Keratinocyte (primary cell): ENCODE measurements at regions not wholly inside any gene's neighbourhood (a gene's known extent, or its start where the extent isn't known, plus 50 kb on each side); places are given as distances from the start of the nearest gene placed in this dataset.

Source experiments
- DNase-seq: peaks from one replicate; pipeline ENCODE4 v3.0.0-alpha.2; 2011; ENCODE audit warnings: low read depth, missing footprints, low spot score
- FAIRE-seq: peaks from 2 replicates; lab custom pipeline; 2011; peaks lifted over from hg19 to GRCh38; lab: Jason Lieb, UNC
- H2AFZ ChIP-seq: 2 replicates; pipeline ENCODE4 v1.6.0; 2012; ENCODE audit warnings: low read length, control low read depth, inconsistent platforms; ENCODE audit not compliant: control insufficient read depth
- H3K27ac ChIP-seq: 2 replicates; pipeline ENCODE4 v1.5.1; 2011; ENCODE audit warnings: low read length; ENCODE audit not compliant: control insufficient read depth, insufficient read depth
- H3K27me3 ChIP-seq: 3 replicates; pipeline ENCODE4 v1.6.0; 2011; ENCODE audit warnings: low read length; ENCODE audit not compliant: control insufficient read depth, insufficient read depth; ENCODE audit errors: extremely low read depth
- H3K36me3 ChIP-seq, 2 experiments: 2 replicates in 1 of 2; 3 replicates in 1 of 2; pipeline ENCODE4 v1.5.1; 2011; ENCODE audit warnings: low read length in 2 of 2, mild to moderate bottlenecking in 1 of 2; ENCODE audit not compliant: control insufficient read depth in 2 of 2, insufficient read depth in 2 of 2; ENCODE audit errors: extremely low read depth in 1 of 2
- H3K4me1 ChIP-seq: 3 replicates; pipeline ENCODE4 v1.5.1; 2011; ENCODE audit warnings: low read length; ENCODE audit not compliant: control insufficient read depth, insufficient read depth; ENCODE audit errors: extremely low read depth
- H3K4me2 ChIP-seq: 3 replicates; pipeline ENCODE4 v1.6.0; 2011; ENCODE audit warnings: low read depth, low read length; ENCODE audit not compliant: control insufficient read depth, insufficient read depth; ENCODE audit errors: extremely low read depth
- H3K4me3 ChIP-seq, 3 experiments: fragments of 200-600 bp in 1 of 3; sonication (generic) in 1 of 3; 2 replicates in 2 of 3; 3 replicates in 1 of 3; pipeline ENCODE4 v1.5.1; 2011 to 2016; ENCODE audit warnings: low read length in 3 of 3, mild to moderate bottlenecking in 3 of 3, control low read depth in 2 of 3, inconsistent platforms in 1 of 3, low read depth in 1 of 3, mixed read lengths in 1 of 3, mixed run types in 1 of 3, moderate library complexity in 1 of 3; ENCODE audit not compliant: control insufficient read depth in 2 of 3, insufficient read depth in 2 of 3; ENCODE audit errors: extremely low read depth in 1 of 3
- H3K79me2 ChIP-seq: 2 replicates; pipeline ENCODE4 v1.6.0; 2012; ENCODE audit warnings: low read length; ENCODE audit not compliant: control insufficient read depth, insufficient read depth
- H3K9ac ChIP-seq: 3 replicates; pipeline ENCODE4 v1.6.0; 2011; ENCODE audit warnings: low read length; ENCODE audit not compliant: control insufficient read depth, insufficient read depth; ENCODE audit errors: extremely low read depth
- H3K9me1 ChIP-seq: 3 replicates; pipeline ENCODE4 v1.6.0; 2011; ENCODE audit warnings: low read length; ENCODE audit not compliant: control insufficient read depth, insufficient read depth; ENCODE audit errors: extremely low read depth
- H3K9me3 ChIP-seq: 2 replicates; pipeline ENCODE4 v1.5.1; 2012; ENCODE audit warnings: low read depth, low read length; ENCODE audit not compliant: control insufficient read depth
- H4K20me1 ChIP-seq: 3 replicates; pipeline ENCODE4 v1.6.0; 2011; ENCODE audit warnings: low read length; ENCODE audit not compliant: control insufficient read depth, insufficient read depth; ENCODE audit errors: extremely low read depth
- CTCF ChIP-seq, 3 experiments: IDR thresholded peaks in 1 of 3; conservative IDR thresholded peaks in 1 of 3; optimal IDR thresholded peaks in 1 of 3; 2 replicates in 2 of 3; 3 replicates in 1 of 3; pipeline versions ENCODE3 to v1.5.1; 2011; ENCODE audit warnings: low read length in 3 of 3, mild to moderate bottlenecking in 3 of 3, moderate library complexity in 2 of 3, control low read depth in 1 of 3, inconsistent platforms in 1 of 3; ENCODE audit not compliant: insufficient read depth in 2 of 3; ENCODE audit errors: extremely low read depth in 1 of 3
- EZH2 ChIP-seq: IDR thresholded peaks from one replicate; pipeline ENCODE4 v1.6.1; 2012; ENCODE audit warnings: inconsistent platforms, mild to moderate bottlenecking, low read length, moderate library complexity
- dilution Hi-C: fragments of 300-500 bp; cut with MboI; formaldehyde crosslinking; loops from one replicate; pipeline ENCODE4 v1.7.0; 2020; ENCODE audit warnings: low sequenced_read_pairs; ENCODE audit not compliant: extremely low pct_ligation_motif_present

- DNase-seq (no peak), FAIRE-seq (no peak)
- H3K9me3 ChIP-seq: peaks cover 11% of the 10 kb centered on the region
- TF ChIP-seq CTCF (optimal IDR thresholded peaks at IDR 0.05 in 1 of 3, IDR thresholded peaks at IDR 0.05 in 1 of 3, conservative IDR thresholded peaks at IDR 0.05 in 1 of 3; ENCODE audit: extremely low read depth in 1 of 3, insufficient read depth in 2 of 3, low read length in 3 of 3) (no peak), EZH2 (no peak)
- H3K36me3 ChIP-seq: no peaks in the 10 kb centered on the region
- H3K4me1 ChIP-seq: no peaks in the 10 kb centered on the region
- H3K4me2 ChIP-seq: no peak overlapping the region
- H2AFZ ChIP-seq: no peak overlapping the region
- H4K20me1 ChIP-seq: no peaks in the 10 kb centered on the region
- dilution Hi-C loops: no loop called here
- H3K4me3 ChIP-seq: no peak overlapping the region
- no peaks in the 10 kb centered on the region for H3K27me3 ChIP-seq
- no peaks in the 10 kb centered on the region for H3K79me2 ChIP-seq
- no peak overlapping the region for H3K27ac ChIP-seq
- H3K9me1 ChIP-seq: no peaks in the 10 kb centered on the region
- no peak overlapping the region for H3K9ac ChIP-seq
Measured at GRCh38 chr22:49466878-49467595, 360.6 kb downstream of the BRD1 start.

GRCh38 chr22:49464037-49464436 lies 363.6 kb downstream of the BRD1 start:
- H3K4me3 ChIP-seq: no peak overlapping the region
- no peaks in the 10 kb centered on the region for H3K36me3 ChIP-seq
- H3K9me3 ChIP-seq: peaks cover 9% of the 10 kb centered on the region
- no peak for DNase-seq
- H3K9me1 ChIP-seq: no peaks in the 10 kb centered on the region
- no peaks in the 10 kb centered on the region for H3K79me2 ChIP-seq
- no peaks in the 10 kb centered on the region for H3K4me1 ChIP-seq
- H3K4me2 ChIP-seq: no peak overlapping the region
- TF ChIP-seq CTCF (optimal IDR thresholded peaks at IDR 0.05 in 1 of 3, IDR thresholded peaks at IDR 0.05 in 1 of 3, conservative IDR thresholded peaks at IDR 0.05 in 1 of 3; ENCODE audit: extremely low read depth in 1 of 3, insufficient read depth in 2 of 3, low read length in 3 of 3): no peak
- TF ChIP-seq EZH2: no peak
- H4K20me1 ChIP-seq: no peaks in the 10 kb centered on the region
- H3K27me3 ChIP-seq: no peaks in the 10 kb centered on the region
- H3K27ac ChIP-seq: no peak overlapping the region
- FAIRE-seq: no peak
- no peak overlapping the region for H3K9ac ChIP-seq
- H2AFZ ChIP-seq: no peak overlapping the region
- dilution Hi-C loops: no loop called here
